Esophagus squamous epithelium (tissue), 4 donors: ENCODE measurements at regions not wholly inside any gene's neighbourhood (a gene's known extent, or its start where the extent isn't known, plus 50 kb on each side); places are given as distances from the start of the nearest gene placed in this dataset.

ENCODE experiments used
- POLR2A ChIP-seq, 4 donors: fragments of 450-650 bp; IDR thresholded peaks; one replicate each; pipeline ENCODE4 v1.6.1; 2017; ENCODE audit warnings: antibody characterized with exemption in 4 of 4, mild to moderate bottlenecking in 4 of 4, moderate library complexity in 3 of 4
- TF ChIP-seq, protein P1 (sequence below), 6 experiments: fragments of 450-650 bp in 4 of 6; fragments of 200-600 bp in 2 of 6; sonication (generic) in 2 of 6; IDR thresholded peaks; one replicate each; pipeline ENCODE4 v1.5.1; 2016 to 2019; ENCODE audit warnings: antibody characterized with exemption in 6 of 6, mild to moderate bottlenecking in 4 of 6, moderate library complexity in 4 of 6

- TF ChIP-seq, protein P1, sequence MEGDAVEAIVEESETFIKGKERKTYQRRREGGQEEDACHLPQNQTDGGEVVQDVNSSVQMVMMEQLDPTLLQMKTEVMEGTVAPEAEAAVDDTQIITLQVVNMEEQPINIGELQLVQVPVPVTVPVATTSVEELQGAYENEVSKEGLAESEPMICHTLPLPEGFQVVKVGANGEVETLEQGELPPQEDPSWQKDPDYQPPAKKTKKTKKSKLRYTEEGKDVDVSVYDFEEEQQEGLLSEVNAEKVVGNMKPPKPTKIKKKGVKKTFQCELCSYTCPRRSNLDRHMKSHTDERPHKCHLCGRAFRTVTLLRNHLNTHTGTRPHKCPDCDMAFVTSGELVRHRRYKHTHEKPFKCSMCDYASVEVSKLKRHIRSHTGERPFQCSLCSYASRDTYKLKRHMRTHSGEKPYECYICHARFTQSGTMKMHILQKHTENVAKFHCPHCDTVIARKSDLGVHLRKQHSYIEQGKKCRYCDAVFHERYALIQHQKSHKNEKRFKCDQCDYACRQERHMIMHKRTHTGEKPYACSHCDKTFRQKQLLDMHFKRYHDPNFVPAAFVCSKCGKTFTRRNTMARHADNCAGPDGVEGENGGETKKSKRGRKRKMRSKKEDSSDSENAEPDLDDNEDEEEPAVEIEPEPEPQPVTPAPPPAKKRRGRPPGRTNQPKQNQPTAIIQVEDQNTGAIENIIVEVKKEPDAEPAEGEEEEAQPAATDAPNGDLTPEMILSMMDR (IDR thresholded peaks at IDR 0.05): no peak
- no peak for TF ChIP-seq POLR2A (IDR thresholded peaks at IDR 0.05)
Measured at GRCh38 chr14:46574978-46575375, 76.6 kb downstream of the RPL10L start.
